SK-N-SH treated with all-trans-retinoic acid at 6 μM for 48 hours (cell line): ENCODE measurements at regions not wholly inside any gene's neighbourhood (a gene's known extent, or its start where the extent isn't known, plus 50 kb on each side); places are given as distances from the start of the nearest gene placed in this dataset.

Source experiments
- ATAC-seq: fragments of 200-7000 bp; cut with Tn5 transposase; 3 replicates; pipeline ENCODE4 v1.9.1; 2020; ENCODE audit warnings: mild to moderate bottlenecking, moderate library complexity
- ARNTL ChIP-seq: fragments of 450-650 bp; formaldehyde crosslinking; IDR thresholded peaks from 2 replicates; pipeline ENCODE4 v1.5.0; 2020; ENCODE audit warnings: low read depth, mild to moderate bottlenecking, moderate library complexity, borderline replicate concordance
- BACH2 ChIP-seq: fragments of 250-450 bp; sonication (Bioruptor Pico); IDR thresholded peaks from 2 replicates; pipeline ENCODE4 v1.9.0; 2021; ENCODE audit warnings: mild to moderate bottlenecking, borderline replicate concordance
- CREB5 ChIP-seq: fragments of 250-450 bp; sonication (Bioruptor Pico); IDR thresholded peaks from 2 replicates; pipeline ENCODE4 v1.5.1; 2020; ENCODE audit warnings: low read depth, mild to moderate bottlenecking, moderate library complexity
- CSDC2 ChIP-seq: fragments of 250-450 bp; sonication (Bioruptor Pico); IDR thresholded peaks from 2 replicates; pipeline ENCODE4 v1.5.0; 2020; ENCODE audit warnings: mild to moderate bottlenecking, moderate library complexity
- CSRNP3 ChIP-seq: fragments of 250-450 bp; sonication (Bioruptor Pico); IDR thresholded peaks from 2 replicates; pipeline ENCODE4 v1.5.1; 2021; ENCODE audit warnings: mild to moderate bottlenecking, moderate library complexity
- ESRRG ChIP-seq: fragments of 250-450 bp; sonication (Bioruptor Pico); IDR thresholded peaks from 2 replicates; pipeline ENCODE4 v1.6.1; 2021; ENCODE audit warnings: mild to moderate bottlenecking
- ISL1 ChIP-seq: fragments of 250-450 bp; sonication (Bioruptor Pico); IDR thresholded peaks from 2 replicates; pipeline ENCODE4 v2.1.2; 2022; ENCODE audit warnings: mild to moderate bottlenecking, moderate library complexity
- OSR1 ChIP-seq: fragments of 250-450 bp; sonication (Bioruptor Pico); IDR thresholded peaks from 2 replicates; pipeline ENCODE4 v1.8.0; 2022; ENCODE audit warnings: moderate library complexity, mild to moderate bottlenecking, inconsistent platforms
- POU6F1 ChIP-seq: fragments of 250-450 bp; sonication (Bioruptor Pico); IDR thresholded peaks from 2 replicates; pipeline ENCODE4 v1.8.0; 2021; ENCODE audit warnings: low read depth, mild to moderate bottlenecking, moderate library complexity, borderline replicate concordance
- PPARA ChIP-seq: fragments of 250-450 bp; sonication (Bioruptor Pico); IDR thresholded peaks from 2 replicates; pipeline ENCODE4 v1.5.0; 2020; ENCODE audit warnings: mild to moderate bottlenecking, borderline replicate concordance
- RARB ChIP-seq: fragments of 250-450 bp; sonication (Bioruptor Pico); IDR thresholded peaks from 2 replicates; pipeline ENCODE4 v1.8.0; 2021; ENCODE audit warnings: mild to moderate bottlenecking, moderate library complexity
- TOX ChIP-seq: fragments of 250-450 bp; sonication (Bioruptor Pico); IDR thresholded peaks from 2 replicates; pipeline ENCODE4 v1.8.0; 2021; ENCODE audit warnings: mild to moderate bottlenecking, moderate library complexity, borderline replicate concordance
- TSHZ2 ChIP-seq: fragments of 250-450 bp; sonication (Bioruptor Pico); IDR thresholded peaks from 2 replicates; pipeline ENCODE4 v1.5.0; 2020; ENCODE audit warnings: mild to moderate bottlenecking, moderate library complexity
- ZC3H10 ChIP-seq: fragments of 250-450 bp; sonication (Bioruptor Pico); IDR thresholded peaks from 2 replicates; pipeline ENCODE4 v1.5.1; 2021; ENCODE audit warnings: mild to moderate bottlenecking, moderate library complexity
- ZFP3 ChIP-seq: fragments of 250-450 bp; sonication (Bioruptor Pico); IDR thresholded peaks from 2 replicates; pipeline ENCODE4 v1.5.0; 2020; ENCODE audit warnings: mild to moderate bottlenecking, moderate library complexity
- ZNF565 ChIP-seq: fragments of 450-650 bp; formaldehyde crosslinking; conservative IDR thresholded peaks from 2 replicates; pipeline ENCODE4 v1.5.0; 2020; ENCODE audit warnings: low read depth, mild to moderate bottlenecking, moderate library complexity
- ZNF70 ChIP-seq: fragments of 450-650 bp; formaldehyde crosslinking; IDR thresholded peaks from 2 replicates; pipeline ENCODE4 v1.5.0; 2020; ENCODE audit warnings: mild to moderate bottlenecking, moderate library complexity
- ZNF8 ChIP-seq: fragments of 450-650 bp; formaldehyde crosslinking; IDR thresholded peaks from 2 replicates; pipeline ENCODE4 v1.5.0; 2020; ENCODE audit warnings: mild to moderate bottlenecking, moderate library complexity

- TF ChIP-seq OSR1: no peak
- TF ChIP-seq CSDC2 (CRISPR knock-in tag): no peak
- no peak for TF ChIP-seq ZFP3 (CRISPR knock-in tag)
- TF ChIP-seq ISL1 (CRISPR knock-in tag): no peak
- no peak for TF ChIP-seq POU6F1 (CRISPR knock-in tag)
- TF ChIP-seq ARNTL (CRISPR knock-in tag): no peak
- no peak for ATAC-seq
Observed at GRCh38 chr14:40691066-40691465, 915.6 kb upstream of the LRFN5 start.

GRCh38 chr14:40685764-40686163, 920.9 kb upstream of the LRFN5 start:
- no peak for ATAC-seq
- TF ChIP-seq ZNF70 (no peak), ISL1 (CRISPR knock-in tag) (no peak), ZNF8 (CRISPR knock-in tag) (no peak), PPARA (CRISPR knock-in tag) (no peak), BACH2 (no peak), TSHZ2 (CRISPR knock-in tag) (no peak), ESRRG (CRISPR knock-in tag) (no peak), ARNTL (CRISPR knock-in tag) (no peak), CSDC2 (CRISPR knock-in tag) (no peak), CREB5 (CRISPR knock-in tag) (no peak), CSRNP3 (CRISPR knock-in tag) (no peak), TOX (CRISPR knock-in tag) (no peak), ZNF565 (CRISPR knock-in tag) (no peak), OSR1 (no peak), RARB (no peak), POU6F1 (CRISPR knock-in tag) (no peak), ZC3H10 (CRISPR knock-in tag) (no peak)

GRCh38 chr14:40684328-40684727, 922.3 kb upstream of the LRFN5 start:
- ATAC-seq: no peak

More at GRCh38 chr14:40684328-40684727, 922.3 kb upstream of the LRFN5 start:
- no peak for TF ChIP-seq CREB5 (CRISPR knock-in tag)
- TF ChIP-seq ZFP3 (CRISPR knock-in tag): no peak
- TF ChIP-seq PPARA (CRISPR knock-in tag): no peak
